NB4 (cell line): ENCODE measurements at regions not wholly inside any gene's neighbourhood (a gene's known extent, or its start where the extent isn't known, plus 50 kb on each side); places are given as distances from the start of the nearest gene placed in this dataset.

Experiments used
- TF ChIP-seq, protein P1 (sequence below): IDR thresholded peaks from 2 replicates; pipeline ENCODE4 v1.6.1; 2011; ENCODE audit warnings: low read depth, low read length
- TF ChIP-seq, protein P2 (sequence below): IDR thresholded peaks from one replicate; pipeline ENCODE4 v1.5.1; 2012; ENCODE audit warnings: low read depth, low read length

DNA sequence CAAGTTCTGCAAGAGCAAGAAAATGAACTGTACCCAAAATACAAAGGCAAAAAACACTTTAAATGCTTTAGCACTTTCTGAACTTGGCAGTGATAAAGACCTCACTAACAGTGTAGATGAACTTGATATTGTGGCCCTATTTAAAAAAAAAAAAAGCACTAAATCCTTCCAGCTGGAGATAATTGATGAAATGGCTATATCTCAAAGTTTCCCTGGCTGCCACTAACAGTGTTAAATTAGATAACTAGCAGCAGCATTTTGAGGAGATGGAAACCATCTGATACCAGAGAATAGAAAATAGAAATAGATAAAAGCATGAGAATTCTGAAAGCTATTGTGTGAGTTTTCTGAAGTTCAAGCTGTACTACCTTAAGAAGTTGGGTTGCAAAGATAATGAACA is 317.2 kb downstream of the RWDD3 start:
- TF ChIP-seq, protein P1, sequence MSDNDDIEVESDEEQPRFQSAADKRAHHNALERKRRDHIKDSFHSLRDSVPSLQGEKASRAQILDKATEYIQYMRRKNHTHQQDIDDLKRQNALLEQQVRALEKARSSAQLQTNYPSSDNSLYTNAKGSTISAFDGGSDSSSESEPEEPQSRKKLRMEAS = no peak
- TF ChIP-seq, protein P2, sequence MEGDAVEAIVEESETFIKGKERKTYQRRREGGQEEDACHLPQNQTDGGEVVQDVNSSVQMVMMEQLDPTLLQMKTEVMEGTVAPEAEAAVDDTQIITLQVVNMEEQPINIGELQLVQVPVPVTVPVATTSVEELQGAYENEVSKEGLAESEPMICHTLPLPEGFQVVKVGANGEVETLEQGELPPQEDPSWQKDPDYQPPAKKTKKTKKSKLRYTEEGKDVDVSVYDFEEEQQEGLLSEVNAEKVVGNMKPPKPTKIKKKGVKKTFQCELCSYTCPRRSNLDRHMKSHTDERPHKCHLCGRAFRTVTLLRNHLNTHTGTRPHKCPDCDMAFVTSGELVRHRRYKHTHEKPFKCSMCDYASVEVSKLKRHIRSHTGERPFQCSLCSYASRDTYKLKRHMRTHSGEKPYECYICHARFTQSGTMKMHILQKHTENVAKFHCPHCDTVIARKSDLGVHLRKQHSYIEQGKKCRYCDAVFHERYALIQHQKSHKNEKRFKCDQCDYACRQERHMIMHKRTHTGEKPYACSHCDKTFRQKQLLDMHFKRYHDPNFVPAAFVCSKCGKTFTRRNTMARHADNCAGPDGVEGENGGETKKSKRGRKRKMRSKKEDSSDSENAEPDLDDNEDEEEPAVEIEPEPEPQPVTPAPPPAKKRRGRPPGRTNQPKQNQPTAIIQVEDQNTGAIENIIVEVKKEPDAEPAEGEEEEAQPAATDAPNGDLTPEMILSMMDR = no peak
